Anterior cingulate cortex (tissue), 58 donors: ENCODE measurements at regions not wholly inside any gene's neighbourhood (a gene's known extent, or its start where the extent isn't known, plus 50 kb on each side); places are given as distances from the start of the nearest gene placed in this dataset.
A peak's percentile ranks its signal among the peaks of the same experiment; 100 is the strongest.

Experiments
- DNase-seq, 58 donors: peaks; one replicate each; lab custom pipeline; 2025; lab: John Stamatoyannopoulos, UW

DNA sequence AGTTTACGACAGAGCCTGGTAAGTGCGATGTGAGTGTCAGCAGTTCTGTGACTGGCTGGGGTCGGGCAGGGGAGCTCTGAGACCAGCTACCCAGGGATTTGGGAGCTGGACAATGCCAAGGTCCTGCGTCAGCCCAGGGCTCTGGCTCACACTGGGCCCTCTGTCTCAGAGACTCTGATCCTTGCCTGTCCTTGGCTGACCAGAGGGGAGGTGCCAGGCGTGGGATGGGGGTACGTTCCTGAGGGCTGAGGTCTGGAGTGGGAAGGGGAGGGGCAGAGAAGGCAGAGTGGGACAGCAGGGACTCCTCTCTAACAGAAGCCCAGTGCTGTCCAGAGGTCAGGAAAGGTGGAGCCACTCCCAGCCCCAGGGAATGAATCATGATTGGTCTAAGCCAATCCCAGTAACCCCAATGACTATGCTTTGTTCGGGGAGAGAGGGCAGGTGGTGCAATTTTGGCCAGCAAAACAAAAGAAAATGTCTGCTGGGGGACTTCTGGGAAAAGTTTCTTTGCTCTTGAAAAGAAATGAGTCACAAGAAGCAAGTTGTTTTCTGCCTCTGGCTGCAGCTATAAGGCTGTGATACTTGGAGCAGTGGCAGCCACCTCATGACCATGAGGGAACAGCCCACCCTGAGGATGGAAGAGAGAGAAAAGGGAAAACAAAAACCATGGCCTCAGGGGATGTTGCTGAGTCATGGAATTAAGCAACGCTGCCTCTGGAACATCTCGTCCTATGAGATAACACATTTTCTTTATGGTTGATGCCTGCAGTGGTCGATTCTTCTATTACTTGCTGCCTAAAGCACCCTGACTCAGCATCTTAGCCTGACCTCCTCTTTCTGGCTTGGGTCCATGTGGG is 108.3 kb downstream of the CHST1 start:
- no peak for DNase-seq

GRCh38 chr11:45554230-45554967 is 111.0 kb downstream of the CHST1 start:
- no peak for DNase-seq

DNA sequence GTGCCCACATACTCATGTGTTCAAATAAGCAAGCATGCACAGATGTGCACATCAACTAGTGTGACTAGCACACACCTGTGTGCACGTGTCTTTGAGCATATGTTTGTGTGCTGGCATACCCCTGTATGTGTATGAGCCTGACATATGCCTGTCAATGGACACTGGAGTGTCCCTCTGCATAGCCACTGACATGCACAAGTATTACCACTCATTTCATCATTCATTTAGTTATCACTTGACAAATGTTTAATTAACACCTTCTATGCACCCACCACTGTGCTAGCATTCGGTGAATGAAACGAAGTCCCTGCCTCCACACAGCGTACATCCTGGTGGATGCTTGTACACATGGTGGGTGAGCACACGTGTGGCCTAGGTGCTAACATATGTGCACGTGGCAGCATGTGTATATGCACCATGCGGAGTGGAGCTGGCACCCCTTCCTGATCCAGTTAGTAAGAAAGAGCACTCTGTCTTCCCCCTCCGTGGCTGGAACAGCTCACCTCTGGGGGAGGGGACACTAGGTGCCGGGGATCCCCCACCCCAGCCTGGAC is 112.0 kb downstream of the CHST1 start:
- no peak for DNase-seq

DNA sequence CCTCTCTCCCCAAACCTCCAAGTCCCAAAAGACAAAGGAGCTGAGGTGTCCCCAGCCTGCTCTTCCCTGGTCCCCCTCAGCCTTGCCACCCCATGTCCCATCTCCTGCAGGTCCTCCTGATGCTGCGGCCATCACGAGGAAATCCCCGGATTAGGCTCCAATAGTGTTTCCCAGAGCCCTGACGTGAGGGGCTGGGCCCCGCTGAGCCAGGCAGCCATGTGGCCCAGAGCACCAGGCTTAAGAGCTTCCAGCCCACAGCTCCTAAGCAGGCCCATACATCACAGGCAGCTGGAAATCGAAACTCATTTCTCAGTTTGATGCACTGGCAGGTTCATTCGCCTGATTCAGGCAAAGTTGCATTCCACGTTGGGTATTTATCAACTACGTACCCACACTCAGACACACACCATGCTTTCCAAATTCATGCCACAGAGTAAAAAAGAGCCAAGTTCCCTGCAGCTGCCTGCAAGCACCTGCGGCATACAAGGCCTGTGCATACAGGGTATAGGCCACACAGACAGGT is 114.2 kb downstream of the CHST1 start:
- DNase-seq = no peak

GRCh38 chr11:45549257-45549656 is 116.2 kb downstream of the CHST1 start:
- DNase-seq = no peak

DNA sequence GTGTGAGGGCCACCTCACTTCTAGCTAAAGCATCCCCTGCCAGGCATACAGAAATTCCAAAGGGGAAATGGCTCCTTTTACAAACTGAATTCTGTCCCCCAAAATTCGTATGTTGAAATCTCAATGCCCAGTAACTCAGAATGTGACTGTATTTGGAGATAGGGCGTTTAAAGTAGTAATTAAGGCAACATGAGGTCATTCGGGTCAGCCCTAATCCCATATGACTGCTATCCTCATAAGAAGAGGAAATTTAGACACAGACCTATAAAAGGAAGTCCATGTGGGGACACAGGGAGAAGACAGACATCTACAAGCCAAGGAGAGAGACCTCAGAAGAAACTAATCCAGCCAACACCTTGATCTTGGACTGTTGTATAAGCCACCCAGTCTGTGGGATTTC is 119.1 kb downstream of the CHST1 start:
- no peak for DNase-seq

- no peak for DNase-seq
Measured at GRCh38 chr11:45544826-45545225, 120.6 kb downstream of the CHST1 start.

- no peak for DNase-seq
Measured at GRCh38 chr11:45543808-45544422, 121.5 kb downstream of the CHST1 start.

GRCh38 chr11:45543081-45543480 is 122.3 kb downstream of the CHST1 start:
- DNase-seq = peak in 1 of 58 donors; percentile 18

GRCh38 chr11:45541693-45542434 is 123.6 kb downstream of the CHST1 start:
- peak in 9 of 58 donors; percentile 14 to 61 (median 29) for DNase-seq

GRCh38 chr11:45538939-45539338 is 126.5 kb downstream of the CHST1 start:
- DNase-seq = peak in 24 of 58 donors; percentile 12 to 78 (median 52)

GRCh38 chr11:45538363-45538762 is 127.1 kb downstream of the CHST1 start:
- DNase-seq = peak in 49 of 58 donors; percentile 7 to 90 (median 57)

DNA sequence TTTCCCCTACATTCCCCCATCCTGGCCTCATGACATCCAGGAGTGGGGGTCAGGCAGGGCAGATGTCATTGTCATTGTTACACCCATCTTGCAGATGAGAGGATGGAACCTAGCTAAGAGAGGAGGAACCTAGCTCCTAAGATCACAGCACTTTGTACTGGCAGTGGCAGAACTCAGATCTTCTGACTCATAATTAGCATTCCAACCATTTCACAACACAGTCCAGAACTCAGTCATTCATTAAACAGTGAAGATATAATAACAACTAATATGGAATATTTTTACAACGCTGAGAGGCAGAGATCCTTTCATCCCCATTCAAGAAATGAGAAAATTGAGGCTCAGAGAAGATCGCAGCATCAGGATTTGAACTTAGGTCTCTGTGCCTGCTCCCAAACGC is 127.8 kb downstream of the CHST1 start:
- DNase-seq = no peak

DNA sequence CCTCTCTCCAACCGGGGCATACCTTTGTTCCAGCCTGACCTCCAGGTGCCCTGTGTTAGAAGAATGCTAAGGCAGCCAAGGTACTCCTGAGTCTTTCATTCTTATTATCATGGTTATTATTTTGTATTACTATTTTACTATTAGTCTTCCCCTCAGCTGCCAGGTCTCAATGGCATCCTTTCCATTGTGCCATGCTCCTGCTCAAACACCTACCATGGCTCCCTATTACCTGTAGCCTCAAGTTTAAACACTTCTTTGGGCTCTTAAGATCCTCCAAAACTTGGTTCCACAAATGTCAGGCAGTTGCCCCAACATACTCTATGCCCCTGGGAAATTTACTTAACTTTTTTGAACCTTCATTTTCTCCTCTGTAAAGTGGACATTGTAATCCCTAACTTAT is 130.4 kb downstream of the CHST1 start:
- no peak for DNase-seq

DNA sequence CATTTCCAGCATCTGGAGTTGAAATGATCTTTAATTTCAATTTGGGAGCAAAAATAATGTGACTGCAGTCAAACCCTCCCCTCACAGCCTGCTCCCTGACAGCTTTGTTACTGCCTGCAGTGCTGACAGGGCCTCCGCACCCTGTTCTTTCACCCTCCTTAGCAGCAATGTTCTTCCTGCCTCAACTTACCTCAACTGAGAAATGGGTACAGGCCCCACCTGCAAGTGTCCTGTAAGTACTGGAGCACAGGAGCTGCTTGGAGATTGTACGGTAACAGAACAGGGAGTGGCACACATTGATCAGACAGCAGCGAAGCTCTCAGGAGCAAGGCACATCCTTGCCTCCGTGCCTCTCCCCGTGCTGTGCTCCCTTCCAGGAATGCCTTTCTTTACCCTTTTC is 131.3 kb downstream of the CHST1 start:
- DNase-seq = no peak

GRCh38 chr11:45532546-45532945 is 132.9 kb downstream of the CHST1 start:
- peak in 8 of 58 donors; percentile 5 to 47 (median 20) for DNase-seq

- no peak for DNase-seq
Measured at GRCh38 chr11:45530776-45531175, 134.6 kb downstream of the CHST1 start.

GRCh38 chr11:45530111-45530510 is 135.3 kb downstream of the CHST1 start:
- no peak for DNase-seq

DNA sequence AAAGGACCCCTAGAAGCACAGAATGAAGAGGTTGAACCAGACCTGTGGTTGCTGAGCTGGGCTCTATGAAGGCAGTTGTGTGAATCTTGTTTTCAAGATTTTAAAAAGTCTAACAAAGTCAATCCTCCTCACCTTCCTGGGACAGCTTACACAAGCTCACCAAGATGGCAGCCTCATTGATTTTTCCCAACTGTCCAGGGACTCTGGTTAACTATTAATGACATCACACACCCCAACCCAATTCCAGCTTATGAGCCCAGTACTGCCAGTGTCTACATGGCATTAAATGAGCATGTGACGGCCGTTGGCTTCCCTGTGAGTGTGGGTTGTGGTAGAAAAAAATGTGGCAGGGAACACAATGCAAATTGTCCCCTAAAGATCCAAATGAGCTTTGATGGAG is 137.0 kb downstream of the CHST1 start:
- DNase-seq = no peak

- DNase-seq = no peak
Measured at GRCh38 chr11:45527898-45528297, 137.5 kb downstream of the CHST1 start.
